HCT116 (cell line): ENCODE measurements at regions not wholly inside any gene's neighbourhood (a gene's known extent, or its start where the extent isn't known, plus 50 kb on each side); places are given as distances from the start of the nearest gene placed in this dataset.

Experiments
- ATAC-seq: fragments of 200-7000 bp; cut with Tn5 transposase; 2 replicates; pipeline ENCODE4 v1.9.1; 2020; ENCODE audit warnings: mild to moderate bottlenecking, moderate library complexity
- BruUV-seq: library from RNA; stranded (reverse); fragments of 400-500 nt; replicated peaks from 2 replicates; lab custom pipeline; 2021; lab: Mats Ljungman, UMichigan
- CTCF ChIA-PET: fragments of 300-600 bp; sonication (Branson Sonifier 250); formaldehyde crosslinking; loops from one replicate; lab custom pipeline; 2021; ENCODE audit warnings: antibody characterized with exemption; lab: Charles Lee
- POLR2A ChIA-PET: fragments of 300-600, 350-600 bp; sonication (Branson Sonifier 250); formaldehyde crosslinking; loops from one replicate; lab custom pipeline; 2021; ENCODE audit warnings: antibody characterized with exemption; lab: Charles Lee
- RAD21 ChIA-PET, 2 experiments: fragments of 300-600 bp; sonication (Branson Sonifier 250); formaldehyde crosslinking; loops; one replicate each; lab custom pipeline; 2023; ENCODE audit warnings: low total read pairs in 2 of 2; ENCODE audit not compliant: uncharacterized antibody in 2 of 2, unreplicated experiment in 2 of 2, low non-redundant PET in 1 of 2; lab: Charles Lee
- DNase-seq: peaks from one replicate; pipeline ENCODE4 v3.0.0-alpha.2; 2010; ENCODE audit warnings: low read depth, low spot score
- H2AFZ ChIP-seq: fragments of 200-600 bp; shearing (Covaris generic), sonication (generic); 2 replicates; pipeline ENCODE4 v1.6.1; 2017; ENCODE audit warnings: low read depth, mixed run types, mixed read lengths, antibody characterized with exemption, low read length; ENCODE audit not compliant: poor library complexity, severe bottlenecking
- H3K27ac ChIP-seq: 2 replicates; pipeline ENCODE4 v1.5.1; 2012; ENCODE audit warnings: low read depth, low read length
- H3K27me3 ChIP-seq: fragments of 200-600 bp; sonication (generic); 2 replicates; pipeline ENCODE4 v1.6.1; 2016; ENCODE audit warnings: mixed run types, low read length, mixed read lengths; ENCODE audit not compliant: insufficient read depth
- H3K36me3 ChIP-seq, 2 experiments: fragments of 200-500 bp in 1 of 2; fragments of 200-600 bp in 1 of 2; sonication (Bioruptor generic) in 1 of 2; sonication (generic) in 1 of 2; 2 replicates each; pipeline versions ENCODE4 v1.5.1 to v1.6.1; 2014 to 2016; ENCODE audit warnings: low read length in 2 of 2, inconsistent platforms in 1 of 2, mixed read lengths in 1 of 2, mixed run types in 1 of 2; ENCODE audit not compliant: insufficient read depth in 2 of 2, control insufficient read depth in 1 of 2
- H3K4me1 ChIP-seq, 2 experiments: fragments of 200-600 bp in 1 of 2; sonication (generic) in 1 of 2; 2 replicates each; pipeline versions ENCODE4 v1.5.1 to v1.6.1; 2012 to 2017; ENCODE audit warnings: low read length in 2 of 2, inconsistent platforms in 1 of 2, mild to moderate bottlenecking in 1 of 2, mixed read lengths in 1 of 2, mixed run types in 1 of 2, moderate library complexity in 1 of 2; ENCODE audit not compliant: insufficient read depth in 2 of 2, control insufficient read depth in 1 of 2
- H3K4me2 ChIP-seq: fragments of 200-600 bp; sonication (generic); 2 replicates; pipeline ENCODE4 v1.6.1; 2017; ENCODE audit warnings: mixed run types, low read length, mixed read lengths
- H3K4me3 ChIP-seq, 2 experiments: fragments of 200-600 bp in 1 of 2; sonication (generic) in 1 of 2; replicated peaks in 1 of 2; 2 replicates each; pipeline ENCODE4 v1.5.1; 2011 to 2016; ENCODE audit warnings: low read length in 2 of 2, control low read depth in 1 of 2, low read depth in 1 of 2, mild to moderate bottlenecking in 1 of 2, mixed read lengths in 1 of 2, mixed run types in 1 of 2
- H3K79me2 ChIP-seq: fragments of 200-600 bp; sonication (generic); 2 replicates; pipeline ENCODE4 v1.6.1; 2017; ENCODE audit warnings: mild to moderate bottlenecking, mixed run types, low read length, moderate library complexity, mixed read lengths; ENCODE audit not compliant: insufficient read depth
- H3K9ac ChIP-seq: fragments of 200-600 bp; sonication (generic); 2 replicates; pipeline ENCODE4 v1.6.1; 2016; ENCODE audit warnings: low read length, mixed read lengths
- H3K9me2 ChIP-seq: fragments of 200-600 bp; sonication (generic), shearing (Covaris generic); 2 replicates; pipeline ENCODE4 v1.6.1; 2017; ENCODE audit warnings: mixed run types, mild to moderate bottlenecking, moderate library complexity; ENCODE audit not compliant: insufficient read depth
- H3K9me3 ChIP-seq, 2 experiments: fragments of 200-500 bp in 1 of 2; fragments of 200-600 bp in 1 of 2; sonication (Bioruptor generic) in 1 of 2; sonication (generic) in 1 of 2; 2 replicates each; pipeline ENCODE4 v1.6.1; 2014 to 2017; ENCODE audit warnings: low read length in 2 of 2, mixed read lengths in 2 of 2, inconsistent platforms in 1 of 2, low read depth in 1 of 2, mild to moderate bottlenecking in 1 of 2, mixed run types in 1 of 2, moderate library complexity in 1 of 2; ENCODE audit not compliant: control insufficient read depth in 1 of 2, insufficient read depth in 1 of 2
- H4K20me1 ChIP-seq: fragments of 200-600 bp; sonication (generic), shearing (Covaris generic); 2 replicates; pipeline ENCODE4 v1.6.1; 2017; ENCODE audit warnings: mixed run types, mild to moderate bottlenecking, moderate library complexity; ENCODE audit not compliant: insufficient read depth
- CBX3 ChIP-seq: IDR thresholded peaks from 2 replicates; pipeline ENCODE4 v1.6.1; 2012; ENCODE audit warnings: low read depth
- CEBPB ChIP-seq: IDR thresholded peaks from 2 replicates; pipeline ENCODE4 v1.6.1; 2012; ENCODE audit warnings: low read depth
- ELF1 ChIP-seq: IDR thresholded peaks from 2 replicates; pipeline ENCODE4 v1.6.1; 2012; ENCODE audit warnings: low read depth, borderline replicate concordance
- EZH2 ChIP-seq: fragments of 200-600 bp; sonication (generic); IDR thresholded peaks from 2 replicates; pipeline ENCODE4 v1.6.1; 2017; ENCODE audit warnings: antibody characterized with exemption, mixed run types
- FOSL1 ChIP-seq: IDR thresholded peaks from 2 replicates; pipeline ENCODE4 v1.6.1; 2012; ENCODE audit warnings: low read depth
- JUND ChIP-seq: IDR thresholded peaks from 2 replicates; pipeline ENCODE4 v1.6.1; 2012
- POLR2A ChIP-seq: IDR thresholded peaks from 2 replicates; pipeline ENCODE4 v1.7.0; 2011; ENCODE audit warnings: borderline replicate concordance; ENCODE audit not compliant: insufficient read depth, insufficient read length; ENCODE audit errors: extremely low read depth
- POLR2AphosphoS5 ChIP-seq: IDR thresholded peaks from 2 replicates; pipeline ENCODE4 v1.6.1; 2011; ENCODE audit warnings: mild to moderate bottlenecking, low read depth, low read length, moderate library complexity
- SIN3A ChIP-seq: IDR thresholded peaks from 2 replicates; pipeline ENCODE4 v1.6.1; 2012; ENCODE audit warnings: low read depth
- TCF7L2 ChIP-seq: IDR thresholded peaks from 2 replicates; pipeline ENCODE4 v1.7.0; 2011; ENCODE audit warnings: borderline replicate concordance, inconsistent platforms; ENCODE audit not compliant: insufficient read depth, insufficient read length; ENCODE audit errors: extremely low read depth
- YY1 ChIP-seq: IDR thresholded peaks from 2 replicates; pipeline ENCODE4 v1.6.1; 2011; ENCODE audit warnings: low read length, low read depth, moderate library complexity, mild to moderate bottlenecking; ENCODE audit not compliant: insufficient replicate concordance; ENCODE audit errors: extremely low read depth
- ZNF274 ChIP-seq: fragments of 200-500 bp; sonication (Bioruptor generic); IDR thresholded peaks from 2 replicates; pipeline ENCODE4 v1.6.1; 2014; ENCODE audit warnings: mild to moderate bottlenecking, low read depth, low read length, inconsistent platforms
- intact Hi-C: fragments of 100-400 bp; cut with micrococcal nuclease; formaldehyde crosslinking; loops from 2 replicates; pipeline ENCODE4 v1.10.0; 2022
- TF ChIP-seq, protein P1 (sequence below): IDR thresholded peaks from 2 replicates; pipeline ENCODE4 v1.6.1; 2012
- TF ChIP-seq, protein P2 (sequence below): IDR thresholded peaks from 2 replicates; pipeline ENCODE4 v1.6.1; 2011; ENCODE audit warnings: mild to moderate bottlenecking, low read length, moderate library complexity; ENCODE audit not compliant: insufficient replicate concordance; ENCODE audit errors: extremely low read depth
- TF ChIP-seq, protein P3 (sequence below), 3 experiments: fragments of 200-600 bp in 1 of 3; sonication (generic) in 1 of 3; IDR thresholded peaks in 2 of 3; conservative IDR thresholded peaks in 1 of 3; 2 replicates each; pipeline ENCODE4 v1.5.1; 2012 to 2017; ENCODE audit warnings: low read depth in 2 of 3, low read length in 2 of 3, antibody characterized with exemption in 1 of 3, borderline replicate concordance in 1 of 3, control low read depth in 1 of 3, mild to moderate bottlenecking in 1 of 3, mixed read lengths in 1 of 3, mixed run types in 1 of 3, moderate library complexity in 1 of 3; ENCODE audit not compliant: insufficient read depth in 1 of 3
- TF ChIP-seq, protein P4 (sequence below): IDR thresholded peaks from 2 replicates; pipeline ENCODE4 v1.6.1; 2012

DNA sequence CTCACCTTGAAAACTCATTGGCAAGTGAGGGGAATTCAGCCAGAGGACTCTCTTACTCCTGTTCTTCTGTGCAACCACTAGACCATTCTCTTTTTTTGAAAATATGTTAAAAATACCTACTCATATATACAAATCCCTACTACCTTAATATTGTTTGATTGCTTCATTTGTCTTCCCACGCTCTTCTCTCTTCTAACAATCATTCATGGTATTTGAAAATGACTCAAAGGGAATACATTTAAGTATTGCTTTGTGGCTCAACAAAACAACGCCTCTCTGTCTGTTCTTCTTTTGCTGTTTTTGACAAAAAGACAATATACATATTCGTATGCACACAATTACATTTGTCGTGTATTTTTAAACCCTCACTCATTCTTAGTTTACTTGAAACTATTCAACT is 589.4 kb downstream of the ANKRD50 start:
- H3K9me2 ChIP-seq = no peaks in the 10 kb centered on the region
- intact Hi-C loops = loop anchor here (5.0 kb wide), 1 partner anchor 139 kb away; no protein-coding TSS in a partner anchor
- H3K79me2 ChIP-seq = no peaks in the 10 kb centered on the region
- no peak overlapping the region for H3K4me3 ChIP-seq
- H3K27ac ChIP-seq = no peak overlapping the region
- TF ChIP-seq YY1 = no peak
- no peak for TF ChIP-seq CBX3
- no peak for TF ChIP-seq EZH2
- TF ChIP-seq JUND = no peak
- TF ChIP-seq, protein P1, sequence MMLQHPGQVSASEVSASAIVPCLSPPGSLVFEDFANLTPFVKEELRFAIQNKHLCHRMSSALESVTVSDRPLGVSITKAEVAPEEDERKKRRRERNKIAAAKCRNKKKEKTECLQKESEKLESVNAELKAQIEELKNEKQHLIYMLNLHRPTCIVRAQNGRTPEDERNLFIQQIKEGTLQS = no peak
- TF ChIP-seq FOSL1 = no peak
- TF ChIP-seq POLR2A = no peak
- TF ChIP-seq POLR2AphosphoS5 = no peak
- TF ChIP-seq, protein P2, sequence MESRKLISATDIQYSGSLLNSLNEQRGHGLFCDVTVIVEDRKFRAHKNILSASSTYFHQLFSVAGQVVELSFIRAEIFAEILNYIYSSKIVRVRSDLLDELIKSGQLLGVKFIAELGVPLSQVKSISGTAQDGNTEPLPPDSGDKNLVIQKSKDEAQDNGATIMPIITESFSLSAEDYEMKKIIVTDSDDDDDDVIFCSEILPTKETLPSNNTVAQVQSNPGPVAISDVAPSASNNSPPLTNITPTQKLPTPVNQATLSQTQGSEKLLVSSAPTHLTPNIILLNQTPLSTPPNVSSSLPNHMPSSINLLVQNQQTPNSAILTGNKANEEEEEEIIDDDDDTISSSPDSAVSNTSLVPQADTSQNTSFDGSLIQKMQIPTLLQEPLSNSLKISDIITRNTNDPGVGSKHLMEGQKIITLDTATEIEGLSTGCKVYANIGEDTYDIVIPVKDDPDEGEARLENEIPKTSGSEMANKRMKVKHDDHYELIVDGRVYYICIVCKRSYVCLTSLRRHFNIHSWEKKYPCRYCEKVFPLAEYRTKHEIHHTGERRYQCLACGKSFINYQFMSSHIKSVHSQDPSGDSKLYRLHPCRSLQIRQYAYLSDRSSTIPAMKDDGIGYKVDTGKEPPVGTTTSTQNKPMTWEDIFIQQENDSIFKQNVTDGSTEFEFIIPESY = no peak
- TF ChIP-seq SIN3A = no peak
- TF ChIP-seq, protein P3, sequence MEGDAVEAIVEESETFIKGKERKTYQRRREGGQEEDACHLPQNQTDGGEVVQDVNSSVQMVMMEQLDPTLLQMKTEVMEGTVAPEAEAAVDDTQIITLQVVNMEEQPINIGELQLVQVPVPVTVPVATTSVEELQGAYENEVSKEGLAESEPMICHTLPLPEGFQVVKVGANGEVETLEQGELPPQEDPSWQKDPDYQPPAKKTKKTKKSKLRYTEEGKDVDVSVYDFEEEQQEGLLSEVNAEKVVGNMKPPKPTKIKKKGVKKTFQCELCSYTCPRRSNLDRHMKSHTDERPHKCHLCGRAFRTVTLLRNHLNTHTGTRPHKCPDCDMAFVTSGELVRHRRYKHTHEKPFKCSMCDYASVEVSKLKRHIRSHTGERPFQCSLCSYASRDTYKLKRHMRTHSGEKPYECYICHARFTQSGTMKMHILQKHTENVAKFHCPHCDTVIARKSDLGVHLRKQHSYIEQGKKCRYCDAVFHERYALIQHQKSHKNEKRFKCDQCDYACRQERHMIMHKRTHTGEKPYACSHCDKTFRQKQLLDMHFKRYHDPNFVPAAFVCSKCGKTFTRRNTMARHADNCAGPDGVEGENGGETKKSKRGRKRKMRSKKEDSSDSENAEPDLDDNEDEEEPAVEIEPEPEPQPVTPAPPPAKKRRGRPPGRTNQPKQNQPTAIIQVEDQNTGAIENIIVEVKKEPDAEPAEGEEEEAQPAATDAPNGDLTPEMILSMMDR (IDR thresholded peaks at IDR 0.05 in 2 of 3, conservative IDR thresholded peaks at IDR 0.05 in 1 of 3; ENCODE audit: borderline replicate concordance in 1 of 3, insufficient read depth in 1 of 3, low read depth in 2 of 3, low read length in 2 of 3) = no peak
- no peak for TF ChIP-seq ELF1
- TF ChIP-seq ZNF274 = no peak
- no peak for TF ChIP-seq TCF7L2
- TF ChIP-seq, protein P4, sequence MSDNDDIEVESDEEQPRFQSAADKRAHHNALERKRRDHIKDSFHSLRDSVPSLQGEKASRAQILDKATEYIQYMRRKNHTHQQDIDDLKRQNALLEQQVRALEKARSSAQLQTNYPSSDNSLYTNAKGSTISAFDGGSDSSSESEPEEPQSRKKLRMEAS = no peak
- no peak for TF ChIP-seq CEBPB
- H3K27me3 ChIP-seq = no peaks in the 10 kb centered on the region
- CTCF ChIA-PET = no interaction called here
- no peak for DNase-seq
- POLR2A ChIA-PET = no interaction called here
- H4K20me1 ChIP-seq = no peaks in the 10 kb centered on the region
- no peak for ATAC-seq
- no peak overlapping the region for H3K9ac ChIP-seq
- no peak overlapping the region for H2AFZ ChIP-seq
- no peak overlapping the region for H3K4me2 ChIP-seq
- no TSS peak for BruUV-seq
- H3K9me3 ChIP-seq = no peaks in the 10 kb centered on the region
- no peaks in the 10 kb centered on the region for H3K4me1 ChIP-seq
- RAD21 ChIA-PET = no interaction called here
- no peaks in the 10 kb centered on the region for H3K36me3 ChIP-seq
